Natural killer cell treated with Interleukin-12 subunit alpha and Interleukin-12 subunit beta and Interleukin-15 and Interleukin-18, amount 100 ng/mL, for 72 hours (primary cell): ENCODE measurements at regions not wholly inside any gene's neighbourhood (a gene's known extent, or its start where the extent isn't known, plus 50 kb on each side); places are given as distances from the start of the nearest gene placed in this dataset.

Experiments
- ATAC-seq, 2 donors: fragments of 150-1000 bp; cut with Tn5 transposase in 1 of 2; sonication (Bioruptor Pico), chemical (Tn5 transposase) in 1 of 2; 2 replicates each; pipeline ENCODE4 v1.10.0; 2021
- DNase-seq: peaks from one replicate; pipeline ENCODE4 v3.0.0; 2022; ENCODE audit warnings: low spot score
- H3K27ac Mint-ChIP-seq, 2 donors: 1 replicate in 1 of 2; 2 replicates in 1 of 2; pipeline ENCODE4 v1.8.0; 2022; ENCODE audit warnings: mixed read lengths in 2 of 2, mild to moderate bottlenecking in 1 of 2, moderate library complexity in 1 of 2
- H3K27me3 Mint-ChIP-seq, 2 donors: 1 replicate in 1 of 2; 2 replicates in 1 of 2; pipeline ENCODE4 v1.8.0; 2022; ENCODE audit warnings: mixed read lengths in 2 of 2
- H3K36me3 Mint-ChIP-seq: one replicate; pipeline ENCODE4 v1.8.0; 2022; ENCODE audit warnings: mixed read lengths
- H3K4me1 Mint-ChIP-seq, 2 donors: 1 replicate in 1 of 2; 2 replicates in 1 of 2; pipeline ENCODE4 v1.8.0; 2022; ENCODE audit warnings: low read depth in 2 of 2, mixed read lengths in 2 of 2, mild to moderate bottlenecking in 1 of 2
- H3K4me3 Mint-ChIP-seq: one replicate; pipeline ENCODE4 v1.8.0; 2022; ENCODE audit warnings: mixed read lengths
- H3K9me3 Mint-ChIP-seq: 2 replicates; pipeline ENCODE4 v1.8.0; 2022; ENCODE audit warnings: mixed read lengths

DNA sequence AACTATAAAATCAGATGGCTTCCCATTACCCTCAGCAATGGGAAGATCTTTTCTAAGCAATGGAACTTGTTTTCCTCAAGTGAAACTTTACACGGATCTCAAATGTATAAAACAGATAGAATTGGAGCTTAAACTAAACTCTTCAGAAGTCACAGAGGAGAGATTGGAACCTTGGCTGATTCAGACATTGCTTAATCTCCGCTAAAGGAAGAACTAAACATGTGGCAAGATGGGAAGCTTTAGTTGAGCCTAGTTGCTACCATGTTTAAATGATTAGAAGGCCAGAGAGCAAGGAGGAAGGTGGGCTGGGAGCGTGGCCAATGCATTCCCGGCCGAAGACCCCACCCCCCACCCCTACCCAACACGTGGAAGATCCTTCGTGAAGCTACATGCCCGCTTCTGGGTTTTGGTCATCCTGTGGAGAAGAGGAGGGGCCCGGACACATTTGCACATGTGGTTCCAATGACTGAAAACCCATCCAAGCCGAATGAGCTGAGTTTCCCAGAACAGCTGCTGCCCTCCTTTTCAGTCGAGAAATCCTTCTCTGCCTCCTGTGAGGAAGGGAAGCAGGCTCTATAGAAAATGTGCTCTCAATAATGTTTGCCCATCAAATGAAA lies 164.3 kb downstream of the MIS18A start:
- DNase-seq (no peak), ATAC-seq (no peak)
- Mint-ChIP-seq H3K27ac (no peak overlapping the region), H3K4me1 (no peaks in the 10 kb centered on the region), H3K36me3 (no peaks in the 10 kb centered on the region), H3K4me3 (no peak overlapping the region), H3K9me3 (no peaks in the 10 kb centered on the region), H3K27me3 (peaks cover 12 to 24% of the 10 kb centered on the region in 2 donors)

DNA sequence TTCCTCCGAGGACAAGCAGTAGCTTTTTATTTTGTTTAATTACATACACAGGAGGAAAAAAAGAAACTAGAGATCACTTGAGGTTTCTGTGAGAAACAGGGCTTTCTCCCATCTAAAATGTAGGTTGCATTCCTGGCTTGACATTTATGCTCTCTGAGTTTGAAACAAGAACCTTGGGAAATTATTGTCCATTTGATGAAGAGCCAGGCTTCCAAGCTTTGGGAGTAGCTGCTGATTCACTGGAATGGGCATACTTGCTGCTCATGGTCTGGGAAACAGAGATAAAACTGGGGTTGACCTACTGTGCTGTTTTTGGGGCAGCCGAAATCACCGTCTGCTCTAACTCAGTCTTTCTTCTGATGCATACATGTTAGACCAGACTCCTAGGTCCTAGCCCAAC lies 165.4 kb downstream of the MIS18A start:
- DNase-seq = no peak
- Mint-ChIP-seq H3K4me1 (no peaks in the 10 kb centered on the region), H3K9me3 (no peaks in the 10 kb centered on the region), H3K36me3 (no peaks in the 10 kb centered on the region), H3K4me3 (no peak overlapping the region), H3K27ac (no peak overlapping the region), H3K27me3 (peaks cover 12 to 34% of the 10 kb centered on the region in 2 donors)
- ATAC-seq = no peak

DNA sequence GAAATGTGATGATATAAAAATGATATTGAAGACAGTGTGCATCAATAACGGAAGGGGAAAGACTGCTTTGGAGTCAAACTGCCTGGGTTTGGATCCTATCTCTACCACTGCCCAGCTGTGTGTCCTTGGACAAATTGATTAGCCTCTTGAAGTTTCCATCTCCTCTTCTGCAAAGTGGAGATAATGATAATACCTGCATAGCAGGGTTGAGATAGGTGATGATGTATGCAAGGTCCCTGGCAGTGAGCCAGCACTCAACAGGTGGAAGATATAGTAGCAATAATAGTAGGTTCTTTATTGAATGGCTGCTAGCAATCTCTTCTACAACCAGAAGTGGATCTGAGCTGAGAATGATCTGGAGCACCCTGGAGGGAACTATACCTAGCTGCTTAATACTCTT lies 166.7 kb downstream of the MIS18A start:
- no peaks in the 10 kb centered on the region for H3K9me3 Mint-ChIP-seq

DNA sequence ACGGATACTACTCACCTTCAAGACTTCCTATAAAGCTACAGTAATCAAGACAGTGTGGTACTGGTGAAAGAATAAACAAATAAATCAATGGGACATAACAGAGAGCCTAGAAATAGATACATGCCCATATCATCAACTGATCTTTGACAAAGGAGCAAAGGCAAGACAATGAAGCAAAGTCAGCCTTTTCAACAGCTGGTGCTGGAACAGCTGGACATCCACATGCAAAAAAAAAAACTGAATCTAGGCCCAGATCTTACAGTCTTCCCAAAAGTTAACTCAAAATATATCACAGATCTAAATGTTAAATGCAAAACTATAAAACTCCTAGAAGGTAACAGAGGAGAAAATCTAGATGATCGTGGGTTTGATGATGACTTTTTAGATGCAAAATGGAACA lies 170.3 kb downstream of the MIS18A start:
- peaks cover 7 to 45% of the 10 kb centered on the region in 2 donors for H3K27me3 Mint-ChIP-seq
- no peak overlapping the region for H3K27ac Mint-ChIP-seq
- H3K36me3 Mint-ChIP-seq = no peaks in the 10 kb centered on the region
- no peaks in the 10 kb centered on the region for H3K9me3 Mint-ChIP-seq
- no peak for ATAC-seq
- H3K4me1 Mint-ChIP-seq = no peaks in the 10 kb centered on the region
- no peak overlapping the region for H3K4me3 Mint-ChIP-seq
- DNase-seq = no peak

More for the DNA sequence above, 166.7 kb downstream of the MIS18A start:
- ATAC-seq (no peak), DNase-seq (no peak)
- peaks cover 4 to 29% of the 10 kb centered on the region in 2 donors for H3K27me3 Mint-ChIP-seq
- H3K27ac Mint-ChIP-seq = no peak overlapping the region
- no peak overlapping the region for H3K4me3 Mint-ChIP-seq
- no peaks in the 10 kb centered on the region for H3K36me3 Mint-ChIP-seq
- no peaks in the 10 kb centered on the region for H3K4me1 Mint-ChIP-seq

DNA sequence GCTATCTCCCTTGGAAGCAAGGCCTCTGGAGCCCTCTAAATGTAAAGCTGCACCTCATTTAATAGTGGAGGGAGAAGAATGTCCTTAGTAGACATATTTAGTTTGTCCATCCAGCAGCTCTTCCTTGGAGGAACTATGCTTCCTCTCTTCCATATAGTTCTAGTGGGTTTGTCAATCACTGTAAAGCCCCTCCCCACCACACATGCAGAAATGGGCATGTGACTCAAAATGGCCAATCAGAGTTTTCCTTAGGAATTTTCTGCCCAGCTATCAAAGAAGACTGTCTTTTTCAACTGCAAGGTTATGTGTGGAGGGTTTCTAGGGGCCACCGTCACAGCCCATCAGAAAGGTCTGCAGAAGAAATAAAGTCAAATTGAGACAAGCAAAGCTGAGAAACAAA lies 175.5 kb downstream of the MIS18A start:
- no peak for DNase-seq
- no peak overlapping the region for H3K4me3 Mint-ChIP-seq
- H3K27ac Mint-ChIP-seq = no peak overlapping the region
- H3K9me3 Mint-ChIP-seq = no peaks in the 10 kb centered on the region
- H3K27me3 Mint-ChIP-seq = peaks cover 8 to 20% of the 10 kb centered on the region in 2 donors
- H3K4me1 Mint-ChIP-seq = no peaks in the 10 kb centered on the region
- H3K36me3 Mint-ChIP-seq = no peaks in the 10 kb centered on the region
- ATAC-seq = no peak

DNA sequence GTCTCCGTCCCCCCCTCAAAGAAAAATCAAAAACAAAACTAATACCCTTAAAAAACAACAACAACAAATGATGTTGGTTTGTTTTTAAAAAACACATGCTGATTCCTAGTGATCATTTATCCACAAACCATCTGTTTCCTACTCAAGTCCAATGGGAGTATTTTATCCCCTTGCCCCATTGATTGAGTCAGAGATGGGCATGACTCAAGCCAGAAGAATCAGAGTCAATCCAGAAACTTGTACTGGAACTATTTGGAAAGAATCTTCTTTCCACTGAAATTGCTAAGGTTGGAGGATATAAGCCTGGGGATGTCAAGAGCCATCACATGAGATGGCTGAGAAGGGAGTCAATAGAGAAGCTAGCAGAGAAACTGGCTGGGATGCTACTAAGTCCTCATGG lies 176.4 kb downstream of the MIS18A start:
- Mint-ChIP-seq H3K9me3 (no peaks in the 10 kb centered on the region), H3K4me3 (no peak overlapping the region), H3K4me1 (no peaks in the 10 kb centered on the region), H3K27ac (no peak overlapping the region), H3K27me3 (peaks cover 8 to 18% of the 10 kb centered on the region in 2 donors), H3K36me3 (no peaks in the 10 kb centered on the region)
- DNase-seq = no peak
- ATAC-seq = no peak

DNA sequence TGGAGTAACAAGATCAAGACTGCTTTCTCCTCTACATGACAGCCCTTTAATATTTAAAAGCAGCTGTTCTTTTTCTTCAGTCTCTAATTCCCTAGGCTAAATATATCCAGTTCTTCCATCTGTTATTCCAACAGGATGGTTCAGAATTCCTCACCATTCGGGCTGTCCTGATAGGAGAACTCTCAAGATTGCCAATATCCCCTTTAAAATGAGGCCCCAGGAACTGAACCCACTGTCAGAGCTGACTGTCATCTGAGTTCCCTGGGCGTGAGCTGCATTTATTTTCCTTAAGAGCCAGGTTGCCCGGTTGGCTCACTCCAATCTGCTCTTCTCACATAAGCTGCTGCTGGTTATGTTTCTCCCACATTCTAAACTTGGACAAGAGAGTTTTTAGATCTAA lies 177.6 kb downstream of the MIS18A start:
- Mint-ChIP-seq H3K4me1 (no peaks in the 10 kb centered on the region), H3K27me3 (peaks cover 10 to 11% of the 10 kb centered on the region in 2 donors), H3K36me3 (no peaks in the 10 kb centered on the region), H3K27ac (no peak overlapping the region), H3K9me3 (no peaks in the 10 kb centered on the region), H3K4me3 (no peak overlapping the region)
- DNase-seq (no peak), ATAC-seq (no peak)

DNA sequence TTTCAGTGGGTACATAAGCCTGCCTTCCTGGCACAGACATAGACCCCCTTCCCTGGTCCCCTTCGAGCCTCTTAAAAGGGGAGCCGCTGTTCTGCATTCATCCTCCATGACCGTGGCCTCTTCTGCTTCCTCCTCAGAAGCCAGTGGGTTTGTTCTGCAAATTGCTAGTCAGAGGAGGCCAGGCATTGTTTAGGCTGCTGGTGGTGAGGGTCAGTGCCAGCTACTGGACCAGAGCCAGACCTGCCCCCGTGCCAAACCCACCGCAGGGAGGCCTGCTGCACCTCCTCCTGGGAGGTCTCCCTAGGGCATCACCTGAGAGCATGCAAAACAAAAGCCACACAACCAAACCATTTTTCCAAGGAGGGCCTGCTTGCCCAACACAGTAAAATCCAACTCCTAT lies 178.4 kb downstream of the MIS18A start:
- no peak for DNase-seq
- Mint-ChIP-seq H3K36me3 (no peaks in the 10 kb centered on the region), H3K27ac (no peak overlapping the region), H3K4me1 (no peaks in the 10 kb centered on the region), H3K27me3 (peaks cover 5 to 10% of the 10 kb centered on the region in 2 donors), H3K4me3 (no peak overlapping the region), H3K9me3 (no peaks in the 10 kb centered on the region)
- peak in 1 of 2 donors; percentile 32 for ATAC-seq

DNA sequence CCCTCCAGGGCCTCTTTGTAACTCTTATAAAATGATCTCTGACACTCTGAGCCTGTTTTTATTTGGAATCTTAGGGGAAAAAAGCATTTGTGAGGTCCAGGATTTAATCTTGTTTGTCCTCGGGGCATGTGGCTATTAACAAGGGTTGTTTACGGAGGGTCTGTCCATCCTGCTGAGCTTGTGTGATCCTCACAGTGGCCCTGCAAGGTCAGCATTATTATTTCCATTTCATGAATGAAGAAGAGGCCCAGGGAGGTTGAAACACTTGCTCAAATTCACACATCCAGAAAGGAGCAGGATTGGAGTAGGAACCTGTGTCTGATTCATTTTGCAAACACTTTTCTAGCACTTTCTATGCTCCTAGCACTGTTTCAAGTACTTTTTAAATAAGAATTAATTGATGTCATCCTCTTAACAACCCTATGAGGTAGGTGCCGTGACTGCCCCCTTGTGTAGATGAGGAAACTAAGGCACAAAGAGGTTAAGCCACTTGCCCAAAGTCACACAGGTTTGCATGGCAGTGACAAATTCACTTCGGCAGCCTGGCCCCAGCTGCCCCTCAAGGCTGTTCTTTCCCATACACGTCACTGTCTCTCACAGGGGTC lies 178.9 kb downstream of the MIS18A start:
- H3K27ac Mint-ChIP-seq = no peak overlapping the region
- H3K36me3 Mint-ChIP-seq = no peaks in the 10 kb centered on the region
- ATAC-seq (no peak), DNase-seq (no peak)
- H3K9me3 Mint-ChIP-seq = no peaks in the 10 kb centered on the region
- peaks cover 3 to 8% of the 10 kb centered on the region in 2 donors for H3K27me3 Mint-ChIP-seq
- H3K4me1 Mint-ChIP-seq = no peaks in the 10 kb centered on the region
- H3K4me3 Mint-ChIP-seq = no peak overlapping the region

DNA sequence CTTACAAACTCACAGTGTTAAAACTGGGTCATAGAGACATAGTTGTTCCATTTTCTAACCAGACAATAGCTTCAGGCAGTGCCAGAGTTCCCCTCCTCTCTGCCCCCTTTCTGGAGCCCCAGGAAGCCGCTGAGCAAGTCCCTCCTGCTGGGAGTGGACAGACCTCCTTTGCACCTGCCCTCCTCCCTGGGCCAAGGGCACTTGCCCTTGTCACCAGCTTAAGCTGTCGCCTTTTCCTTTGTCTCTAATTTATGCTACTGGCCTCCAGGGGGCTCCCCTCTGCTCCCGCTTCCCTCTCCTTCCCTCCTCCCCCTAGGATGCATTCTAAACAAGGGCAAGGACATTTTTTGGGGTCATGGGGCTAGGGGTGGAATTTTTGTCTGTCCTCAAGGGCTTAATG lies 182.4 kb downstream of the MIS18A start:
- Mint-ChIP-seq H3K27ac (no peak overlapping the region), H3K27me3 (peaks cover 3 to 18% of the 10 kb centered on the region in 2 donors), H3K9me3 (no peaks in the 10 kb centered on the region), H3K36me3 (no peaks in the 10 kb centered on the region), H3K4me1 (no peaks in the 10 kb centered on the region), H3K4me3 (no peak overlapping the region)
- DNase-seq = no peak
- ATAC-seq = no peak

DNA sequence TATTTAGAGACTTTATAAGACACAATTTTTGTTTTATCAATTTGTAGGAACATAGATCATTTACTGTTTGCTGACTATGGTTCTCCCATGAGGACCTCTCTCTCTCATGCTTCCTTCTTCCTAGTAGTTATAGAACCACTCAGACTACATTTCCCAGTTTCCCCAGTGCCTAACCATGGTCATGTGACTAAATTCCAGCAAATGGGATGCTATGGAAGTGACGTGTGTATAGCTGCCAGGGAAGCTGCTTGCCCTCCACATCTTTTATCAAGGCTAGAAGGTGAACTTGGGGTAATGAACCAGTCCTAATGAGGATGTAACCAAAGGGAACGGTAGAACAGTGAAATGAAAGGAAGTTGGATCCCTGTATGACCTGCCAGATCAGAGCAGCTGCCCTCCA lies 184.0 kb downstream of the MIS18A start:
- no peaks in the 10 kb centered on the region for H3K9me3 Mint-ChIP-seq
- peaks cover 3 to 20% of the 10 kb centered on the region in 2 donors for H3K27me3 Mint-ChIP-seq
- no peak for DNase-seq
- H3K4me3 Mint-ChIP-seq = no peak overlapping the region
- H3K27ac Mint-ChIP-seq = no peak overlapping the region
- no peaks in the 10 kb centered on the region for H3K36me3 Mint-ChIP-seq
- ATAC-seq = no peak
- H3K4me1 Mint-ChIP-seq = no peaks in the 10 kb centered on the region

DNA sequence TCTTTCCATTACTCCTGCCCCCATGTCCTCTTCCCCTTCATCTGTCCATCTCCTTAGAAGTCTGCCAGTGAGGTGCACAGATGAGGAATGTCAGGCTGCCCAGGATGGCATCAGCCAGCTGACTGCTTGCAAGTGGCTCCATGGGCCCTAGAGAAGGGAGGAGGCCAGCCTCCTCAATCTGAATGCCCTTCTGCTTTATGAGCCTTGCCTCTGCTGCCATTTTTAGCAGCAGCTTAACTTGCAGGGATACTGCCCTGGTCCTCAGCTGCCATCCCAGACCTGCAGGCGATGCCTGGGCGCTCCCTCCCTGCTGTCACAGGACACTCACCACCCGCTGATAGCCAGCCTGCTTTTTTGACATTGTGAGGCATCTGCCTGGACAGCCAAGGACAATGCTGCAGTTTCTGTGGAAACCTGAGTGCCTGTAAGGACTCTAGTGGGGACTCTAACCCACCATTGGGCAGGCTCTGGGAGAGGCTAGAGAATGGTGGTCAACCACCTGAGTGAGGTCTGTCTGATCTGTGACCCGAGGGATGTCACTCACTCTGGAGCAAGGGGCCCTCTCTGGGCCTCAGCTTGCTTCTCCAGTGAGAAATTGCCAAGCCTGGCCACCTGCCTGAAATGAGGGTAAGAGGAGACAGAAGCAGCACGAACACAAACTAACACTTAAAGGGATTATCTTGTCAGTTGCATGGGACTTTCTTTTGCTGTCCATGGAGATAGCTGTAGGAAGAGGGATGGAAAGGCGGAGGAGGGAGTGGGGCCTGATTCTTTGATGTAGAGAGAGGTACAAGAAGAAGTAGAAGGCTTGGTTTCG lies 185.0 kb downstream of the MIS18A start:
- DNase-seq (no peak), ATAC-seq (no peak)
- peaks cover 3 to 26% of the 10 kb centered on the region in 2 donors for H3K27me3 Mint-ChIP-seq
- H3K9me3 Mint-ChIP-seq = no peaks in the 10 kb centered on the region
- H3K4me1 Mint-ChIP-seq = no peaks in the 10 kb centered on the region
- no peaks in the 10 kb centered on the region for H3K36me3 Mint-ChIP-seq
- H3K27ac Mint-ChIP-seq = no peak overlapping the region
- H3K4me3 Mint-ChIP-seq = no peak overlapping the region

DNA sequence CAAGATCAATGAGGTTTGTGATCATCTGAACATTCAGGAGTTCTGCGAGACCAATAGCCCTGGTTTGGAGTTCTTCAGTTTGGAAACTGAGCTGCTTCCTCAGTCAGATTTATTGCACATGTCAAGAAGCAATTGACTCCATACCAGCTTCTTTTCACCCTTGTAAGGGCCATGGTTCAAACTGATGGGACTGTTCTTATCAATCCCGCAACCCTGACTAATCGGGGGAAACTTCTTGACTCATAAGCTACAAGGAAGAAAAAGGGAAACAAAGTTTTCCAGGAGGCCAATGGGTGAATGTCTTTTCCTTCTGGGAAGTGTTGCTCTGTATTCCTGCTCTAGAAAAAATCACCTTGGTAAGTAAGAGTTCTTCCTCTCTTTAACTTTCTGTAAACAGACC lies 187.9 kb downstream of the MIS18A start:
- no peaks in the 10 kb centered on the region for H3K36me3 Mint-ChIP-seq
- H3K4me3 Mint-ChIP-seq = no peak overlapping the region
- H3K27me3 Mint-ChIP-seq = peaks cover 3 to 32% of the 10 kb centered on the region in 2 donors
- ATAC-seq = no peak
- no peak for DNase-seq
- H3K4me1 Mint-ChIP-seq = no peaks in the 10 kb centered on the region
- no peak overlapping the region for H3K27ac Mint-ChIP-seq
- H3K9me3 Mint-ChIP-seq = no peaks in the 10 kb centered on the region

DNA sequence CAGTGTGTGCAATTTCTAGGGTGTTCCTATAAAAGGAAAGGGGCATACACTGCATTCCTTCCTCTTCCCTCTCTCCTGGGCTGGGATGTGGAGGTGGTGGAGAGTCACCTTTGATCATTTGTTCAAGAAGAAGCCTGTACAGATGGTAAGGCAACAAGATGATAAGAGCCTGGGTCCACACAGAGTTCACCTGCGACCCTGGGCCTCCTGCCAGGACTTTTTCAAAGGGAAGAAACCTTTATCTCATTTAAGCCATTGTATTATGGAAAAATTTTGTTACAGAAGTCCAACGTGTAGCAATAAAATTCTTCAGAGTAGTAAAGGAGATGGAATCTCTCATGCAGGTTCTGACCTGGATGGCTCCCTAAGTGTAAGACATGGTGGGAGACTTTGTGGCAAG lies 189.1 kb downstream of the MIS18A start:
- no peaks in the 10 kb centered on the region for H3K9me3 Mint-ChIP-seq
- no peak overlapping the region for H3K27ac Mint-ChIP-seq
- DNase-seq = no peak
- no peaks in the 10 kb centered on the region for H3K36me3 Mint-ChIP-seq
- H3K27me3 Mint-ChIP-seq = peaks cover 3 to 33% of the 10 kb centered on the region in 2 donors
- H3K4me3 Mint-ChIP-seq = no peak overlapping the region
- H3K4me1 Mint-ChIP-seq = no peaks in the 10 kb centered on the region
- ATAC-seq = no peak
